ENCODE measurements at regions not wholly inside any gene's neighbourhood (a gene's known extent, or its start where the extent isn't known, plus 50 kb on each side); places are given as distances from the start of the nearest gene placed in this dataset.
A peak's percentile ranks its signal among the peaks of the same experiment; 100 is the strongest.

- peaks cover 0 to 10% (median 2%) of the 10 kb centered on the region in 4 donors for H3K4me1 ChIP-seq
- no peaks in the 10 kb centered on the region for H3K9me3 ChIP-seq
- no peak overlapping the region for H3K4me3 ChIP-seq
- no peak overlapping the region for H3K27ac ChIP-seq
- H3K36me3 ChIP-seq = no peaks in the 10 kb centered on the region
- TF ChIP-seq, protein P1, sequence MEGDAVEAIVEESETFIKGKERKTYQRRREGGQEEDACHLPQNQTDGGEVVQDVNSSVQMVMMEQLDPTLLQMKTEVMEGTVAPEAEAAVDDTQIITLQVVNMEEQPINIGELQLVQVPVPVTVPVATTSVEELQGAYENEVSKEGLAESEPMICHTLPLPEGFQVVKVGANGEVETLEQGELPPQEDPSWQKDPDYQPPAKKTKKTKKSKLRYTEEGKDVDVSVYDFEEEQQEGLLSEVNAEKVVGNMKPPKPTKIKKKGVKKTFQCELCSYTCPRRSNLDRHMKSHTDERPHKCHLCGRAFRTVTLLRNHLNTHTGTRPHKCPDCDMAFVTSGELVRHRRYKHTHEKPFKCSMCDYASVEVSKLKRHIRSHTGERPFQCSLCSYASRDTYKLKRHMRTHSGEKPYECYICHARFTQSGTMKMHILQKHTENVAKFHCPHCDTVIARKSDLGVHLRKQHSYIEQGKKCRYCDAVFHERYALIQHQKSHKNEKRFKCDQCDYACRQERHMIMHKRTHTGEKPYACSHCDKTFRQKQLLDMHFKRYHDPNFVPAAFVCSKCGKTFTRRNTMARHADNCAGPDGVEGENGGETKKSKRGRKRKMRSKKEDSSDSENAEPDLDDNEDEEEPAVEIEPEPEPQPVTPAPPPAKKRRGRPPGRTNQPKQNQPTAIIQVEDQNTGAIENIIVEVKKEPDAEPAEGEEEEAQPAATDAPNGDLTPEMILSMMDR (IDR thresholded peaks at IDR 0.05) = no peak
- no peak for DNase-seq
- H3K27me3 ChIP-seq = peaks cover 0 to 3% of the 10 kb centered on the region in 2 donors
- intact Hi-C loops (cut with DNase I; ENCODE audit: low total_unique reads) = no loop called here
These were observed 189.1 kb upstream of the SALL3 start for GRCh38 chr18:78790511-78790910.

DNA sequence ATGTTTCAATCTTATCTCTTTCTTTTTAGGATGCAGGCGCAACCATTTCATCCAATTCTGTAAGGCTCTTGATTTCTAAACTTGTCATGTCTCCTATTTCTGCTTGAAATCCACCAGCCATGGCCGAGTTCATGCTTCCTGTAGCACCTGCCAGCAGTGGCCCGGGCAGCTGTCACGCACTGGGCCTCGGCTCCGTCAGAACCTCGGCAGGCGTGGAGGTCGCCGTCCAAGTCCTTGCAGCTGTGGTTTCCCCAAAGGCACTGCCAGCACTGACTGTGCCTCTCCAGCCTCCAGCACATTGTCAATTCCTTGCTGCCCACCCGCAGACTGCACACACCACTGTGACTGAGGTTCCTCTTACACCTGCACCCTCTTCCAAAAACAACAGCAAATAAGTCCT is 188.7 kb upstream of the SALL3 start:
- DNase-seq = no peak
- H3K4me1 ChIP-seq = peaks cover 0 to 10% (median 2%) of the 10 kb centered on the region in 4 donors
- no peaks in the 10 kb centered on the region for H3K9me3 ChIP-seq
- TF ChIP-seq, protein P1 (IDR thresholded peaks at IDR 0.05) = no peak
- intact Hi-C loops (cut with DNase I; ENCODE audit: low total_unique reads) = no loop called here
- no peak overlapping the region for H3K27ac ChIP-seq
- H3K36me3 ChIP-seq = no peaks in the 10 kb centered on the region
- H3K4me3 ChIP-seq = no peak overlapping the region
- H3K27me3 ChIP-seq = peaks cover 0 to 3% of the 10 kb centered on the region in 2 donors

DNA sequence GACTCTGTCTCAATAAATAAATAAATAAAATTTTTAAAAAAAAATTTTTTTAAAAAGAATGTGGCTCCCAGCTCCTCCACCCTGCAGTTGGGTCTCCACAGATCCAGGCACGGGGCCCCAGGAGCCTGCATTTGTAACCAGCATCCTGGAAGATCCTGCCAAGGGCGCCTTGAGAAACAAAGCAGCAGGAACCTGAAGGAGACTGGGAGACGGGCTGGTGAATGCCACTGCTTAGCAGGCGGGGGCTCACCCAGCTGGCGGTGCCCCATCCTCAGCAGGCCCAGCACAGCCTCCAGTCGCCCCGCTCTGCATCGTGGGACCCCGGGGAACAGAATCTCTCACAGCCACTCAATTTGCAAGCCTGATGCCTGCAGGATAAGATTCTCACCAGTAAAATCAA is 187.5 kb upstream of the SALL3 start:
- no peak overlapping the region for H3K4me3 ChIP-seq
- no peak for DNase-seq
- intact Hi-C loops (cut with DNase I; ENCODE audit: low total_unique reads) = no loop called here
- TF ChIP-seq, protein P1 (IDR thresholded peaks at IDR 0.05) = no peak
- H3K9me3 ChIP-seq = no peaks in the 10 kb centered on the region
- peaks cover 0 to 10% (median 2%) of the 10 kb centered on the region in 4 donors for H3K4me1 ChIP-seq
- no peaks in the 10 kb centered on the region for H3K36me3 ChIP-seq
- H3K27ac ChIP-seq = no peak overlapping the region
- H3K27me3 ChIP-seq = peaks cover 0 to 3% of the 10 kb centered on the region in 2 donors

DNA sequence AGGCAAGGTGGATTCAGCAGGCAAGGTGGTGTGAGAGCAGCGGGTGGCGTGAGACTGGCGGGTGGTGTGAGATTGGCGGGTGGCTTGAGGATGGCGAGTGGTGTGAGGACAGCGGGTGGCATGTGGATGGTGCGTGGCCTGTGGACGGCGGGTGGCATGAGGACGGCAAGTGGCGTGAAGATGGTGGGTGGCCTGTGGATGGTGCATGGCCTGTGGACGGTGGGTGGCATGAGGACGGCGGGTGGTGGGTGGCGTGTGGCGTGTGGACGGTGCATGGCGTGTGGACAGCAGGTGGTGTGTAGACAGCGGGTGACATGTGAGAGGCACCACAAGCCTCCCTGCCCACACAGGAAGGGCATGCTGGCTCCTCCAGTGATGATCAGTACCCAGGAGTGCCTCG is 186.9 kb upstream of the SALL3 start:
- peak in 1 of 2 donors; percentile 49 for DNase-seq
- TF ChIP-seq, protein P1 (IDR thresholded peaks at IDR 0.05) = no peak
- no peaks in the 10 kb centered on the region for H3K36me3 ChIP-seq
- no peak overlapping the region for H3K4me3 ChIP-seq
- peaks cover 0 to 2% of the 10 kb centered on the region in 2 donors for H3K27me3 ChIP-seq
- peaks cover 0 to 10% (median 2%) of the 10 kb centered on the region in 4 donors for H3K4me1 ChIP-seq
- H3K9me3 ChIP-seq = no peaks in the 10 kb centered on the region
- intact Hi-C loops (cut with DNase I; ENCODE audit: low total_unique reads) = no loop called here
- H3K27ac ChIP-seq = no peak overlapping the region

GRCh38 chr18:78793313-78794070 is 186.1 kb upstream of the SALL3 start:
- DNase-seq = no peak

More at GRCh38 chr18:78793313-78794070, 186.1 kb upstream of the SALL3 start:
- H3K36me3 ChIP-seq = no peaks in the 10 kb centered on the region
- no peaks in the 10 kb centered on the region for H3K9me3 ChIP-seq
- intact Hi-C loops (cut with DNase I; ENCODE audit: low total_unique reads) = no loop called here
- H3K27me3 ChIP-seq = no peaks in the 10 kb centered on the region
- no peak overlapping the region for H3K4me3 ChIP-seq
- no peak overlapping the region for H3K27ac ChIP-seq
- TF ChIP-seq, protein P1 (IDR thresholded peaks at IDR 0.05) = no peak
- peaks cover 0 to 10% (median 2%) of the 10 kb centered on the region in 4 donors for H3K4me1 ChIP-seq
